Fibroblast of the aortic adventitia (primary cell): ENCODE measurements at regions not wholly inside any gene's neighbourhood (a gene's known extent, or its start where the extent isn't known, plus 50 kb on each side); places are given as distances from the start of the nearest gene placed in this dataset.

Experiments used
- DNase-seq: peaks from one replicate; pipeline ENCODE4 v3.0.0-alpha.2; 2010; ENCODE audit warnings: low read depth
- H3K4me3 ChIP-seq: 2 replicates; pipeline ENCODE4 v1.5.1; 2011; ENCODE audit warnings: low read depth, mild to moderate bottlenecking, control low read depth, low read length, moderate library complexity
- TF ChIP-seq, protein P1 (sequence below): IDR thresholded peaks from 2 replicates; pipeline ENCODE4 v1.5.1; 2011; ENCODE audit warnings: mild to moderate bottlenecking, low read length, control low read depth, inconsistent platforms; ENCODE audit not compliant: insufficient read depth

DNA sequence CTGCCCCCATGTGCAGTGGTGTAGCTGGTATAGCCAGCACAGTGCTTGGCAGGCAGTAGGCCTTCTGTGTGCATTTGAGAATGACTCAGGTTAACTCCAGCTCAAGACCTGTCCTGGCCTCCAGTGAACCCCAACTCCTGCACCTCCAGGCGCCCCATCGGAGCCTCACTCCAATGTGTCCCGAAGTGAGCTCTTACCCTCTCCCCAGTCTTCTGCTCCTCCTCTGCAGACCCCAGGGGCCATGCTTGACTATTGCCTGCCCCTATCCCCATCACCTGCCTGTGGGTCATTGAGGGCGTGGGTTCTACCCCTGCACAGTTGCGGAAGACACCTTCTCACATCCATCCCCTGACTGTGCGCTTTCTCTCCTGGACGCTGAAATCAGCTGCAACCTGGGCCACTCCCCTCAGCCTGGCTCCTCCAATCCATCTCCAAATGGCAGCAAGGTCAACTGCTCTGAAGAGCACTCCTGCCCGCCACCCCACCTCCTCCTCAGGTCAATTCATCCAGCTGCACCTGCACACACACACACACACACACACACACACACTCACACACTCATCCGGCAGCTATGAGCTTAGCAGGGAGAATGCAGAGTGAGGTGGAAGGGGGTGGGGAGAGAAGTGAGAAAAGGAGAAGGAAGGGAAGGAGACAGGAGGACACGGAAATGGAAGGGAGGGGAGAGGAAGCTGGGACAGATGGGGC, 130.3 kb upstream of the GLI2 start:
- TF ChIP-seq, protein P1, sequence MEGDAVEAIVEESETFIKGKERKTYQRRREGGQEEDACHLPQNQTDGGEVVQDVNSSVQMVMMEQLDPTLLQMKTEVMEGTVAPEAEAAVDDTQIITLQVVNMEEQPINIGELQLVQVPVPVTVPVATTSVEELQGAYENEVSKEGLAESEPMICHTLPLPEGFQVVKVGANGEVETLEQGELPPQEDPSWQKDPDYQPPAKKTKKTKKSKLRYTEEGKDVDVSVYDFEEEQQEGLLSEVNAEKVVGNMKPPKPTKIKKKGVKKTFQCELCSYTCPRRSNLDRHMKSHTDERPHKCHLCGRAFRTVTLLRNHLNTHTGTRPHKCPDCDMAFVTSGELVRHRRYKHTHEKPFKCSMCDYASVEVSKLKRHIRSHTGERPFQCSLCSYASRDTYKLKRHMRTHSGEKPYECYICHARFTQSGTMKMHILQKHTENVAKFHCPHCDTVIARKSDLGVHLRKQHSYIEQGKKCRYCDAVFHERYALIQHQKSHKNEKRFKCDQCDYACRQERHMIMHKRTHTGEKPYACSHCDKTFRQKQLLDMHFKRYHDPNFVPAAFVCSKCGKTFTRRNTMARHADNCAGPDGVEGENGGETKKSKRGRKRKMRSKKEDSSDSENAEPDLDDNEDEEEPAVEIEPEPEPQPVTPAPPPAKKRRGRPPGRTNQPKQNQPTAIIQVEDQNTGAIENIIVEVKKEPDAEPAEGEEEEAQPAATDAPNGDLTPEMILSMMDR: no peak
- DNase-seq: no peak
- H3K4me3 ChIP-seq: no peak overlapping the region

DNA sequence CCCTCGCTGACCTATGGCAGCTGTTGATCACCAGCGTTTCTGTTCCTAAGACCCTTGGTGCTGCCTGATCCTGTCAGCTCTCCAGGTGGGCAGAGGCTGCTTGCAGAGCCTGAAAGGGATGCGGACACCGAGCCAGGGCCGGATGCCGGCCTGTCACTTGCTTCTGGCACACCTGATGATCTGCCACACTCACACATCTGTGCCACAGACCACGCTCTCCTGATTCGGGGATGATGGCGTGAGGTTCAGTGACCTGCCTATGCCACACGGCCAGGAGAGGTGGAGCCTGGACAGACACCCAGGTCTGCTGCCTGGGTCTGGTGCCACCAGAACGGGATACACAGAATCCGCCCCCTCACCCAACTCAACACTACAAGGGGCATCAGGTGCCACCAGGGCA, 129.4 kb upstream of the GLI2 start:
- TF ChIP-seq, protein P1: no peak
- no peak overlapping the region for H3K4me3 ChIP-seq
- no peak for DNase-seq

GRCh38 chr2:120606931-120607330, 128.7 kb upstream of the GLI2 start:
- TF ChIP-seq, protein P1: no peak
- peak; percentile 22 for DNase-seq

DNA sequence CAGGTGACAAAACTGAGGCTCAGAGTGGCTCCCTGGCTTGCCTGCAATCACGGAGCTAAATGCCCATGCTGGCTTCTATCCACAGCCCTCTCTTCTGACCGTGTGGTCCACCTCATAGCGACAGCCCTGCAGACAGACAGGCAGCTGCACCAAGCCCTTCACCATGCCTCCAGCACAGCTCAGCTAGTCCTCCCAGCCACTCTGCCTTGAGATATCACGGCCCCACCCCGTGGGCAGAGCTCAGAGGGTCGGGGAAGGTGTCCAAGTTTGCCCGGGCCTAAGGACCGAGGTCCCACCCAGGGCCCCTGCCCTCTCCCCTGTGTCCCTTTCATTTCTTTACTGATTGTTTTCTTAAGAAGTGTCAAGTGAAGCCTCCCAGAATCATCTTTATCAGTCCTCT, 128.2 kb upstream of the GLI2 start:
- no peak for DNase-seq
- TF ChIP-seq, protein P1: no peak
- H3K4me3 ChIP-seq: no peak overlapping the region

More at GRCh38 chr2:120606931-120607330, 128.7 kb upstream of the GLI2 start:
- no peak overlapping the region for H3K4me3 ChIP-seq

DNA sequence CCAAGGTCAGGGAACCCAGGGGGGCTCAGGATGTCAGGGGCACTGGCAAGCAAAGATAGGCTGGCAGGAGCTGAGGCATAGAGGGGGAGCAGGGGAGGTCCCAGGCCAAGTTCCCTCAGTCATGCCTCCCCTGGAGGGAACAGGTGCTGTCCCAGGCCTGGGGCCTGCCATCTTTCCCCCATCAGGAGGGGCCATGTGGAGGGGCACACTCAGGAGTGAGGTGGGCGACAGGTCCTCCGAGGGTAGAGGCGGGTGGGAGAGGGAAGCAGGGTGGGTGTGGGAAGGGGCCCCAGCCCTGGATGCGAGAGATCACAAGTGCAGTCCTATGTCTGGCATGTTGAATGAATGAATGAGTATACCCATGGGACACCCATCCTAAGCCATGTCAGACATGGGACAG, 127.7 kb upstream of the GLI2 start:
- TF ChIP-seq, protein P1: no peak
- no peak overlapping the region for H3K4me3 ChIP-seq
- no peak for DNase-seq

- DNase-seq: no peak
- TF ChIP-seq, protein P1: no peak
- H3K4me3 ChIP-seq: no peak overlapping the region
Observed at GRCh38 chr2:120609826-120610395, 125.8 kb upstream of the GLI2 start.
